PC-9 (cell line): ENCODE measurements at regions not wholly inside any gene's neighbourhood (a gene's known extent, or its start where the extent isn't known, plus 50 kb on each side); places are given as distances from the start of the nearest gene placed in this dataset.

Source experiments
- BruUV-seq: library from RNA; stranded (reverse); fragments of 400-500 nt; replicated peaks from 2 replicates; lab custom pipeline; 2021; lab: Mats Ljungman, UMichigan
- CTCF ChIA-PET: fragments of 300-600 bp; sonication (Branson Sonifier 250); formaldehyde crosslinking; loops from one replicate; lab custom pipeline; 2022; ENCODE audit warnings: antibody characterized with exemption; lab: Charles Lee
- POLR2A ChIA-PET: fragments of 300-600 bp; sonication (Branson Sonifier 250); formaldehyde crosslinking; loops from one replicate; lab custom pipeline; 2022; ENCODE audit warnings: antibody characterized with exemption; ENCODE audit not compliant: unreplicated experiment; lab: Charles Lee
- DNase-seq, 2 experiments: peaks; one replicate each; pipeline versions ENCODE4 v3.0.0 to v3.0.0-alpha.2; 2015 to 2022; ENCODE audit warnings: mixed read lengths in 1 of 2
- H2AFZ ChIP-seq: fragments of 200-600 bp; sonication (generic); 2 replicates; pipeline ENCODE4 v1.8.1; 2017; ENCODE audit warnings: antibody characterized with exemption
- H3F3A ChIP-seq: fragments of 200-600 bp; sonication (generic); 2 replicates; pipeline ENCODE4 v1.8.1; 2017; ENCODE audit warnings: antibody characterized with exemption, mild to moderate bottlenecking, low read depth; ENCODE audit not compliant: insufficient read depth
- H3K27ac ChIP-seq: fragments of 200-600 bp; sonication (generic); 2 replicates; pipeline ENCODE4 v1.6.1; 2016; ENCODE audit warnings: mixed run types
- H3K27me3 ChIP-seq: fragments of 200-600 bp; sonication (generic); 2 replicates; pipeline ENCODE4 v1.6.1; 2016; ENCODE audit warnings: low read depth, mixed run types; ENCODE audit not compliant: insufficient read depth
- H3K36me3 ChIP-seq: fragments of 200-600 bp; sonication (generic); 2 replicates; pipeline ENCODE4 v1.6.1; 2016; ENCODE audit warnings: low read depth, mixed run types
- H3K4me1 ChIP-seq: fragments of 200-600 bp; sonication (generic); replicated peaks from 2 replicates; pipeline ENCODE4 v1.6.1; 2016; ENCODE audit warnings: mixed run types; ENCODE audit not compliant: insufficient read depth
- H3K4me2 ChIP-seq: fragments of 200-600 bp; sonication (generic); 2 replicates; pipeline ENCODE4 v1.6.1; 2017; ENCODE audit warnings: mixed run types
- H3K4me3 ChIP-seq: fragments of 200-600 bp; sonication (generic); 2 replicates; pipeline ENCODE4 v1.6.1; 2016; ENCODE audit warnings: mixed run types
- H3K79me2 ChIP-seq: fragments of 200-600 bp; sonication (generic); 2 replicates; pipeline ENCODE4 v1.6.1; 2017; ENCODE audit warnings: low read depth, mixed run types
- H3K9me2 ChIP-seq: fragments of 200-600 bp; sonication (generic); 2 replicates; pipeline ENCODE4 v1.8.1; 2017; ENCODE audit warnings: mild to moderate bottlenecking; ENCODE audit not compliant: insufficient read depth
- H3K9me3 ChIP-seq: fragments of 200-600 bp; sonication (generic); 2 replicates; pipeline ENCODE4 v1.8.1; 2016; ENCODE audit warnings: low read depth; ENCODE audit not compliant: insufficient read depth
- H4K20me1 ChIP-seq: fragments of 200-600 bp; sonication (generic); 2 replicates; pipeline ENCODE4 v1.8.1; 2017; ENCODE audit not compliant: insufficient read depth
- EZH2 ChIP-seq: fragments of 200-600 bp; sonication (generic); IDR thresholded peaks from 2 replicates; pipeline ENCODE4 v1.8.0; 2017; ENCODE audit warnings: antibody characterized with exemption, low read depth
- intact Hi-C: fragments of 100-400 bp; cut with micrococcal nuclease; formaldehyde crosslinking; loops from one replicate; pipeline ENCODE4 v1.10.0; 2022; ENCODE audit not compliant: unreplicated experiment
- TF ChIP-seq, protein P1 (sequence below): fragments of 200-600 bp; sonication (generic); conservative IDR thresholded peaks from 2 replicates; pipeline ENCODE4 v1.6.1; 2017; ENCODE audit warnings: mixed run types, antibody characterized with exemption, mild to moderate bottlenecking, moderate library complexity

DNA sequence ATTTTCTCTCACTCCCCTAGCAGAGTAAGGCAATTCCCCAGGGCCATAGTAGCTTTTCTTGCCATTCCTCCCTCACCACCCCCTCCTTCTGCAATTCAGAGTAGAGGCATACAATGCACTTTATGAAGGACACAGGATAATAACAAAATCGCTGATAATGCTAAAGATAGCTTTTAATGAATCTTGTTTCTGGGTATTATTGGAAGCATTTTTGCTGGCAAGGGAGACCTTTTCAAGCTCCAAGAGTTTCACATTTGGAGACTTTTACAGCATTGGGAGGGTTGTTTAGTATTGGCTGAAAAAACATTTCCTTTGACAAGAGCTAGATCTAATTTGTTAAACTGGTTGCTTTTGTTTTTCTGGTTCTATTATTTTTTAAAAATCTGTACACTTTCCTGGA lies 573.0 kb upstream of the C16orf82 start:
- Histone ChIP-seq H3K9me2 (no peaks in the 10 kb centered on the region), H3K36me3 (no peaks in the 10 kb centered on the region), H3K27ac (no peak overlapping the region), H3K27me3 (peaks cover 34% of the 10 kb centered on the region), H3K9me3 (no peaks in the 10 kb centered on the region), H3K4me3 (no peak overlapping the region), H3K79me2 (no peaks in the 10 kb centered on the region), H2AFZ (no peak overlapping the region), H3F3A (no peaks in the 10 kb centered on the region), H4K20me1 (no peaks in the 10 kb centered on the region), H3K4me1 (no peaks in the 10 kb centered on the region), H3K4me2 (no peak overlapping the region)
- no peak for DNase-seq
- POLR2A ChIA-PET = interaction anchor here (0.6 kb wide), 1 partner anchor 11 kb away, joined by 9 read pairs; no protein-coding TSS in a partner anchor
- TF ChIP-seq, protein P1, sequence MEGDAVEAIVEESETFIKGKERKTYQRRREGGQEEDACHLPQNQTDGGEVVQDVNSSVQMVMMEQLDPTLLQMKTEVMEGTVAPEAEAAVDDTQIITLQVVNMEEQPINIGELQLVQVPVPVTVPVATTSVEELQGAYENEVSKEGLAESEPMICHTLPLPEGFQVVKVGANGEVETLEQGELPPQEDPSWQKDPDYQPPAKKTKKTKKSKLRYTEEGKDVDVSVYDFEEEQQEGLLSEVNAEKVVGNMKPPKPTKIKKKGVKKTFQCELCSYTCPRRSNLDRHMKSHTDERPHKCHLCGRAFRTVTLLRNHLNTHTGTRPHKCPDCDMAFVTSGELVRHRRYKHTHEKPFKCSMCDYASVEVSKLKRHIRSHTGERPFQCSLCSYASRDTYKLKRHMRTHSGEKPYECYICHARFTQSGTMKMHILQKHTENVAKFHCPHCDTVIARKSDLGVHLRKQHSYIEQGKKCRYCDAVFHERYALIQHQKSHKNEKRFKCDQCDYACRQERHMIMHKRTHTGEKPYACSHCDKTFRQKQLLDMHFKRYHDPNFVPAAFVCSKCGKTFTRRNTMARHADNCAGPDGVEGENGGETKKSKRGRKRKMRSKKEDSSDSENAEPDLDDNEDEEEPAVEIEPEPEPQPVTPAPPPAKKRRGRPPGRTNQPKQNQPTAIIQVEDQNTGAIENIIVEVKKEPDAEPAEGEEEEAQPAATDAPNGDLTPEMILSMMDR = no peak
- TF ChIP-seq EZH2 = no peak
- intact Hi-C loops = no loop called here
- no TSS peak for BruUV-seq
- CTCF ChIA-PET = no interaction called here

DNA sequence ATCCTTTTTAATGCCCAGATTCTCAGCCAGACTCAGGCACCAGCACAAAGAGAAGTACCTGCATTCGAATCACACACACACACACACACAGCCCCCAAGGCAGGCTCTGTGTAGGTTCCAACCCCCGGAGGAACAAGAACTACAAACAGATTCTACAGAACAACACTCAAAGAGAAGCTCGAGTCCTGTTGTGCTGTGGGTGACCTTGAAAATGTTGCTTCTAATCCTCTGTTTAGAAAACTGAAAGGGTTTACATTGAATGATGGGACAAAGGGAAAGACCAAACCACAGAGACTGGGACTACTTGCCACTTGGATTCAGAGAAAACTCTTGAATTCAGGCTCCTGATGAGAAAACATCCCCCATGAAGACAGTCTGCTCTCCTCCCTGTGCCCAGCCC lies 568.8 kb upstream of the C16orf82 start:
- no peak for TF ChIP-seq EZH2
- TF ChIP-seq, protein P1 = no peak
- H3K4me1 ChIP-seq = no peaks in the 10 kb centered on the region
- H3K4me2 ChIP-seq = no peak overlapping the region
- no peaks in the 10 kb centered on the region for H3K36me3 ChIP-seq
- H3K79me2 ChIP-seq = no peaks in the 10 kb centered on the region
- H3K27me3 ChIP-seq = no peaks in the 10 kb centered on the region
- no peak overlapping the region for H3K4me3 ChIP-seq
- intact Hi-C loops = no loop called here
- no TSS peak for BruUV-seq
- H4K20me1 ChIP-seq = no peaks in the 10 kb centered on the region
- ChIA-PET POLR2A (no interaction called here), CTCF (no interaction called here)
- no peak overlapping the region for H2AFZ ChIP-seq
- no peak overlapping the region for H3K27ac ChIP-seq
- H3K9me2 ChIP-seq = no peaks in the 10 kb centered on the region
- H3K9me3 ChIP-seq = no peaks in the 10 kb centered on the region
- no peaks in the 10 kb centered on the region for H3F3A ChIP-seq
- DNase-seq = no peak

DNA sequence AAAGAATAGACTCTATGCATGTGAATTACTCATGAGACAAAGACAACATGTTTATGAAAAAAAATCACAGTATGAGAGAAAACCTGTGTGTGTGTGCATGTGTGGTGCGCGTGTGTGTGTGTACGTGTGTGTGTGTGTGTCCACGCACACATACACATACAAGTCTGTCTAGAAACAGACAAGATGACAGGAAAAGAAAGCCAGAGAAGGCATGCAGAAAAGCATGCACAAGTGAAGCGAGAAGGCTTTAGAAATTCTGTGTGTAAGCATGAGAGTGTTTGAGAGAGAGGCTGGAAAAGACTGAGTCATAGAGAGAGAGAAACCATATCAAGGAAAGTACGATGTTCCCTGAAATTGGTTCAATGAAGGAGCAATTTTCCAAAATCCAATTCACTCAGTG lies 566.4 kb upstream of the C16orf82 start:
- POLR2A ChIA-PET = no interaction called here
- no peak for DNase-seq
- intact Hi-C loops = no loop called here
- Histone ChIP-seq H2AFZ (no peak overlapping the region), H3K9me3 (no peaks in the 10 kb centered on the region), H3K4me1 (no peaks in the 10 kb centered on the region), H3K4me3 (no peak overlapping the region), H3K27ac (no peak overlapping the region), H3F3A (no peaks in the 10 kb centered on the region), H3K36me3 (no peaks in the 10 kb centered on the region), H3K4me2 (no peak overlapping the region), H4K20me1 (no peaks in the 10 kb centered on the region), H3K9me2 (no peaks in the 10 kb centered on the region), H3K27me3 (no peaks in the 10 kb centered on the region), H3K79me2 (no peaks in the 10 kb centered on the region)
- BruUV-seq = no TSS peak
- TF ChIP-seq EZH2 = no peak
- TF ChIP-seq, protein P1 = no peak
- CTCF ChIA-PET = no interaction called here
